Fibroblast of pulmonary artery (primary cell): ENCODE measurements at regions not wholly inside any gene's neighbourhood (a gene's known extent, or its start where the extent isn't known, plus 50 kb on each side); places are given as distances from the start of the nearest gene placed in this dataset.

Experiments
- DNase-seq: peaks from one replicate; pipeline ENCODE4 v3.0.0-alpha.2; 2010; ENCODE audit warnings: low read depth
- H3K4me3 ChIP-seq: replicated peaks from 2 replicates; pipeline ENCODE4 v1.5.1; 2011; ENCODE audit warnings: low read depth, mild to moderate bottlenecking, control low read depth, low read length, moderate library complexity
- CTCF ChIP-seq: IDR thresholded peaks from 2 replicates; pipeline ENCODE4 v1.5.1; 2011; ENCODE audit warnings: mild to moderate bottlenecking, control low read depth, low read length, inconsistent platforms; ENCODE audit errors: missing control alignments

GRCh38 chr1:38287547-38287946 is 241.0 kb upstream of the POU3F1 start:
- H3K4me3 ChIP-seq, result no peak overlapping the region
- no peak for TF ChIP-seq CTCF
- no peak for DNase-seq

- DNase-seq, result no peak
- no peak overlapping the region for H3K4me3 ChIP-seq
- TF ChIP-seq CTCF, result no peak
These were observed 240.4 kb upstream of the POU3F1 start for GRCh38 chr1:38287036-38287435.

GRCh38 chr1:38285807-38286530 is 239.4 kb upstream of the POU3F1 start:
- no peak for DNase-seq
- no peak for TF ChIP-seq CTCF
- H3K4me3 ChIP-seq, result no peak overlapping the region

GRCh38 chr1:38284953-38285352 is 238.4 kb upstream of the POU3F1 start:
- no peak for DNase-seq
- TF ChIP-seq CTCF, result no peak
- no peak overlapping the region for H3K4me3 ChIP-seq

- no peak for DNase-seq
- H3K4me3 ChIP-seq, result no peak overlapping the region
- no peak for TF ChIP-seq CTCF
These were observed 237.3 kb upstream of the POU3F1 start for GRCh38 chr1:38283696-38284470.

- no peak for DNase-seq
- H3K4me3 ChIP-seq, result no peak overlapping the region
- TF ChIP-seq CTCF, result no peak
These were observed 232.6 kb upstream of the POU3F1 start for GRCh38 chr1:38279148-38279547.

- no peak for TF ChIP-seq CTCF
- H3K4me3 ChIP-seq, result no peak overlapping the region
- no peak for DNase-seq
These were observed 231.1 kb upstream of the POU3F1 start for GRCh38 chr1:38277646-38278045.
